ENCODE measurements at regions not wholly inside any gene's neighbourhood (a gene's known extent, or its start where the extent isn't known, plus 50 kb on each side); places are given as distances from the start of the nearest gene placed in this dataset.

- H3K36me3 ChIP-seq (replicated peaks in 1 of 2; ENCODE audit: control extremely low read depth in 1 of 2, control insufficient read depth in 1 of 2, extremely low read depth in 1 of 2, insufficient read depth in 2 of 2, low read length in 1 of 2): no peaks in the 10 kb centered on the region
- H3K27ac ChIP-seq (ENCODE audit: low read length in 2 of 2): no peak overlapping the region
- H3K9ac ChIP-seq (ENCODE audit: low read length): no peak overlapping the region
- no peaks in the 10 kb centered on the region for H3K4me1 ChIP-seq (ENCODE audit: control insufficient read depth in 2 of 2, insufficient read depth in 2 of 2, low read length in 2 of 2)
- no peak for TF ChIP-seq EZH2 (IDR thresholded peaks at IDR 0.05; ENCODE audit: borderline replicate concordance, insufficient read depth, low read depth, low read length, poor library complexity, severe bottlenecking)
- no peak for TF ChIP-seq CTCF (IDR thresholded peaks at IDR 0.05)
- Mint-ChIP-seq H3K9me3 (ENCODE audit: insufficient read depth) (no peaks in the 10 kb centered on the region), H3K4me1 (no peaks in the 10 kb centered on the region), H3K4me3 (no peak overlapping the region), H3K27me3 (peaks cover 5% of the 10 kb centered on the region), H3K27ac (no peak overlapping the region)
- no peak for ATAC-seq (ENCODE audit: low read depth)
- no peak overlapping the region for H3K4me2 ChIP-seq (replicated peaks; ENCODE audit: low read depth, low read length, poor library complexity, severe bottlenecking)
- WGBS (ENCODE audit: insufficient coverage): 80% methylated on average over 1 of the region's 7 CpGs
- no peaks in the 10 kb centered on the region for H3K79me2 ChIP-seq (ENCODE audit: control insufficient read depth, insufficient read depth, low read length)
- no peaks in the 10 kb centered on the region for H4K20me1 ChIP-seq (ENCODE audit: control insufficient read depth, insufficient read depth, low read length, poor library complexity, severe bottlenecking)
- H3K4me3 ChIP-seq (ENCODE audit: control extremely low read depth in 1 of 5, extremely low read depth in 1 of 5, insufficient read depth in 1 of 5, low read depth in 2 of 5, low read length in 4 of 5): no peak overlapping the region
- intact Hi-C loops (cut with micrococcal nuclease): no loop called here
- no peaks in the 10 kb centered on the region for H3K27me3 ChIP-seq (replicated peaks in 1 of 4; ENCODE audit: control extremely low read depth in 1 of 4, control insufficient read depth in 3 of 4, insufficient read depth in 4 of 4, low read length in 3 of 4)
- no peak for DNase-seq
- no peak overlapping the region for H2AFZ ChIP-seq (ENCODE audit: insufficient read depth, low read depth, low read length, poor library complexity, severe bottlenecking)
- H3K9me3 ChIP-seq (ENCODE audit: control extremely low read depth in 1 of 3, control insufficient read depth in 2 of 3, insufficient read depth in 1 of 3, low read length in 2 of 3): no peaks in the 10 kb centered on the region
- POLR2A ChIA-PET: no interaction called here
- CTCF ChIA-PET: no interaction called here
Measured at GRCh38 chr6:105952772-105953690, 133.1 kb upstream of the PRDM1 start.

- H3K9me3 ChIP-seq (ENCODE audit: control extremely low read depth in 1 of 3, control insufficient read depth in 2 of 3, insufficient read depth in 1 of 3, low read length in 2 of 3): no peaks in the 10 kb centered on the region
- Mint-ChIP-seq H3K27ac (no peak overlapping the region), H3K9me3 (ENCODE audit: insufficient read depth) (no peaks in the 10 kb centered on the region), H3K27me3 (peaks cover 5% of the 10 kb centered on the region), H3K4me3 (no peak overlapping the region), H3K4me1 (no peaks in the 10 kb centered on the region)
- H3K27me3 ChIP-seq (replicated peaks in 1 of 4; ENCODE audit: control extremely low read depth in 1 of 4, control insufficient read depth in 3 of 4, insufficient read depth in 4 of 4, low read length in 3 of 4): no peaks in the 10 kb centered on the region
- ChIA-PET POLR2A (no interaction called here), CTCF (no interaction called here)
- ATAC-seq (ENCODE audit: low read depth) (no peak), DNase-seq (no peak)
- no peak for TF ChIP-seq CTCF (IDR thresholded peaks at IDR 0.05)
- TF ChIP-seq EZH2 (IDR thresholded peaks at IDR 0.05; ENCODE audit: borderline replicate concordance, insufficient read depth, low read depth, low read length, poor library complexity, severe bottlenecking): no peak
- no peaks in the 10 kb centered on the region for H3K36me3 ChIP-seq (replicated peaks in 1 of 2; ENCODE audit: control extremely low read depth in 1 of 2, control insufficient read depth in 1 of 2, extremely low read depth in 1 of 2, insufficient read depth in 2 of 2, low read length in 1 of 2)
- H2AFZ ChIP-seq (ENCODE audit: insufficient read depth, low read depth, low read length, poor library complexity, severe bottlenecking): no peak overlapping the region
- WGBS (ENCODE audit: insufficient coverage): 86% methylated on average over 3 of the region's 3 CpGs
- no peaks in the 10 kb centered on the region for H4K20me1 ChIP-seq (ENCODE audit: control insufficient read depth, insufficient read depth, low read length, poor library complexity, severe bottlenecking)
- H3K4me3 ChIP-seq (ENCODE audit: control extremely low read depth in 1 of 5, extremely low read depth in 1 of 5, insufficient read depth in 1 of 5, low read depth in 2 of 5, low read length in 4 of 5): no peak overlapping the region
- H3K9ac ChIP-seq (ENCODE audit: low read length): no peak overlapping the region
- no peak overlapping the region for H3K27ac ChIP-seq (ENCODE audit: low read length in 2 of 2)
- no peak overlapping the region for H3K4me2 ChIP-seq (replicated peaks; ENCODE audit: low read depth, low read length, poor library complexity, severe bottlenecking)
- no peaks in the 10 kb centered on the region for H3K79me2 ChIP-seq (ENCODE audit: control insufficient read depth, insufficient read depth, low read length)
- intact Hi-C loops (cut with micrococcal nuclease): no loop called here
- no peaks in the 10 kb centered on the region for H3K4me1 ChIP-seq (ENCODE audit: control insufficient read depth in 2 of 2, insufficient read depth in 2 of 2, low read length in 2 of 2)
Measured at GRCh38 chr6:105952326-105952725, 133.8 kb upstream of the PRDM1 start.
